GM18511 (cell line): ENCODE measurements at regions not wholly inside any gene's neighbourhood (a gene's known extent, or its start where the extent isn't known, plus 50 kb on each side); places are given as distances from the start of the nearest gene placed in this dataset.
"Not testable (repeated sequence)": the region's sequence is repeated elsewhere in the genome, so short reads cannot be mapped to it uniquely, and the experiment has no call there.

ENCODE experiments used
- ATAC-seq: cut with Tn5 transposase; IDR thresholded peaks from one replicate; pipeline ENCODE4 v1.9.1; 2021; ENCODE audit warnings: mild to moderate bottlenecking, moderate library complexity; ENCODE audit not compliant: unreplicated experiment

DNA sequence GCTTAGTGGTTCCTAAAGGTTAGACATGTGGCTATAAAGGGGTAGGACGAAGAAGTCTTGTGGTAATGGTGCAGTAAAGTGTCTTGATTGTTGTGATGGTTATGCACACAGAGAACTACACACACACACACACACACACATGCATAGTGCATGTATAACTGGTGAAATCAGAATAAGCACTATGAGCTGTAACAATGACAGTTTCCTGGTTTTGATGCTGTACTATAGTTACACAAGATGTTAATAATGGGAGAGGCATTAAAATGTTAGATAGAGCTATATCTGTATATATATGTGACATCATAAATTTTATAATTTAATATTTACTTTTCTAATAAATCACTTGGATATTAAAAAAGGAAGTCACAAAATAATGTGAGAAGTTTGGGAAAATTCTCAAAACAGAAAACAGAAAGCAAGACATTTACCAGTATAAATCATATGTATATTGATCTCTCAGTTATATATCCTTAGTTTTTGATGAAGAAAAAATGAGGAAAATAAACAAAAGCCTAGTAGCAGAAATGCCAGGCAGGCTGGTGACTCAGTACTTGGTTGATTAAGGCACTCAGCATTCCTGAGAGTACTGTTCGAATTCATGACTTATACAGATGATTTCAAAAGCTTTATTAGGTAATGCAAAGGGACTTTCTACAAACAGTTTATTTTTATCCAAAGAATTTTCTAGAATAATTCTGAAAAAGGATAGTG, 350.5 kb upstream of the DAB2 start:
- ATAC-seq, result no peak

DNA sequence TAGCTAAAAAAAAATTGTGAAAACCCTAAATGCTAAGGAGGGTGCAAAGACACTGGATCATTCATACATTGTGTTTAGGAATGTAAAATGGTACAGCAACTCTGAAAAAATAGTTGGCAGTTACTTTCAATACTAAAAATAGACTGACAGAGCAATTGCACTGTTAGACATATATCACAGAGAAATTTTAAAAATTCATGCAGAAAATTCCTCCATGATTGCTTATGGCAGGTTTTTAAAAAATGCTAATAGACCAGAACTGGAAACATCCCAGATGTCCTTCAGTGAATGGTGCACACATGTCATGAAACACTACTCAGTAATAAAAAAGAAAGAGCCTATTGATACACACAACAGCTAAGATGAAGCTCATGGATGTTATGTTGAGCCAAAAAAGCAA, 349.8 kb upstream of the DAB2 start:
- no peak for ATAC-seq

DNA sequence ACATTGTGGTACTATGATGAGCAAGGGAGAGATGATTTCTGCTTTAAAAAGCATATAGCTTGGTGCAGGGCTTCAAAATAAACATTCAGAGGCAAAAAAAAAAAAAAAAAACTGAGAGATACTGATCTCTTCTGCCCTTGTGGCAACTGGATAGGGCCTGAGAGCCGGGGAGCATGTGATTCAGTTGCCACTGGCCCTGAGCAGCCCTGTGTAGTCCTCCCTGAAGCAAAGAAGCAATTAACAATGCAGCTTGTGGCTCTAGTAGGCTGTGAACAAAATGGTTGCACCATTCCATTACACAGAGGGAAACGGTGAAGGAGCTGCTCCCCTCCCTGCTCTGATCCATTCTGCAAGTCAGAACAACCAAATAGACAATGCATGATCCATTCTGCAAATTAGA, 347.5 kb upstream of the DAB2 start:
- no peak for ATAC-seq

DNA sequence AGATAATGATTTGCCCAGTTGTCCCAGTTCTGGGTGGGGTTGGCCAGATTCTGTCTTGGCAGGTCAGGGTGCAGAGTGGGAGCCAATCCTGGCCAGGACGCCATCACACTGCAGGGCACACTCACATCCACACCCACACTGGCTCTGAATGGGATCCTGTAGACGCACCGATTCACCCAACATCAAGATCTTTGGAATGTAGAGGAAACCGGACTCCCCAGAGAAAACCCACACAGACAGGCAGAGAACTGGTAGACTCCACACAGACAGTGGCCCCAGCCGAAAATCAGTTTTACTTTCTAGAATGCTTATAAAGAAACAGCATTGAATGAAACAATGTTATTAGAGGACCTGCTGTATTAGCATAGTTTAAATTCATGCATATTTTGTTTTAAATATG, 343.1 kb upstream of the DAB2 start:
- ATAC-seq, result no peak

DNA sequence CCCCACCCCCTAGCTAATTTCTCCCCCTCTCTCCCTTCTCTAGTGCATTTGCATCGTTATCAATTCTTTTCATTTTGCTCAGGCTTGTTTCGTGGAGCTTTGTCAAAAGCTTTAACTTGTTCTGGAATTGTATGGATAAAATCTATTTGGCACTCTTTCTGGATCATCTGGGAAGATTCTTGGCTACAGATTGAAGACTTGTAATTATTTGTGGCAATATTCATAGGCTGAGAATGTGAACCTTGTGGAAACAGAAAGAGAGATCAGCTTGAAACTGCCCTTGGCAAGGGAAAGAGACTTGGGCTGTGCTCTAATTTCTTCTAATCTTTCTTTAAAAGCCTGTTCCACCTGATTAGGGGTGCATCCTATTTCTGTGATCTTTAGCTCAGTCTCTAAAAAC, 340.6 kb upstream of the DAB2 start:
- no peak for ATAC-seq

DNA sequence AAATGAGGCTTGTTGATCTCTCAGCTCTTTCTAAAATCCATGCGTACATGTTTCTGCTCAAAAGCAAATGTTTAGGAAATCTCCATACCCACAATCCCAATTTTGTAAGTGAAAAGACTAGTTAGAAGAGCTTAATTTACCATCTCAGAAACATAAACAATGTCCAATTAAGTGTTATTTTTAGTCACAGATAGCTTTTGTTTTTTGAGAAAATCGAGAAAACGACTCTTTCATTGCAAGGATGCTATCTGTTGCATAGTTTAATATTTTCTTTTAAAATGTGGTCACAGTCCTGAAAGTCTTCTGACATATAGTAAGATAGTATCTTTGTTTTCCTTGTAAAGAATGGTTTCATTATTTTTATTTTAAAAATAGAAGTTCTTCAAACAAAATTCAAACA, 338.0 kb upstream of the DAB2 start:
- ATAC-seq, result no peak

DNA sequence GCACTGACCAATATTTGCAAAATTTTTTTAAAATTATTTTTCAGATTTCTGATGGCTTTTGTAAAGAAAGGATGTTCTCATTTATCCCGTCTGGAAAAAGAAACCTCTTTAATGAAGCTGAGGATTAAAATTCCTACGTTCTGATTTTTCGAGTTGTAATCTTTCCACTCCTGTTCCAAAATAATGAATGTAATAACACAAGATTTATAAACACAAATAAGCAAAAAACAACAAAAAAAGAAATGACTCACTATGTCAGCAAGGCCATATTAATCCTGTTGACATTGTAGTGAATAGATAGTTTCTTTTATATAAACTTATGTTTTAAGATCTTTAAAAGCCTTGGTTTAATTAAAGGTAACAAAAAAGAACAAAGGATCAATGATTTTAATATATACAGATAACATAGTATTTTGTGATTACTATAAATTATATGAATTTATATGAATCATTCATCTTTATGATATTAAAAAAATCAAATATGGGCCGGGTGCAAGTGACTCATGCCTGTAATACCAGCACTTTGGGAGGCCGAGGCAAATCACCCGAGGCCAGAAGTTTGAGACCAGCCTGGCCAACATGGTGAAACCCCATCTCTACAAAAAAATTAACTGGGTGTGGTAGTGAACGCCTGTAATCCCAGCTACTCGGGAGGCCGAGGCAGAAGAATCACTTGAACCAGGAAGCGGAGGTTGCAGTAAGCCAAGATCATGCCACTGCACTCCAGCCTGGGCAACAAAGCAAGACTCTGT, 336.6 kb upstream of the DAB2 start:
- ATAC-seq, result no peak

DNA sequence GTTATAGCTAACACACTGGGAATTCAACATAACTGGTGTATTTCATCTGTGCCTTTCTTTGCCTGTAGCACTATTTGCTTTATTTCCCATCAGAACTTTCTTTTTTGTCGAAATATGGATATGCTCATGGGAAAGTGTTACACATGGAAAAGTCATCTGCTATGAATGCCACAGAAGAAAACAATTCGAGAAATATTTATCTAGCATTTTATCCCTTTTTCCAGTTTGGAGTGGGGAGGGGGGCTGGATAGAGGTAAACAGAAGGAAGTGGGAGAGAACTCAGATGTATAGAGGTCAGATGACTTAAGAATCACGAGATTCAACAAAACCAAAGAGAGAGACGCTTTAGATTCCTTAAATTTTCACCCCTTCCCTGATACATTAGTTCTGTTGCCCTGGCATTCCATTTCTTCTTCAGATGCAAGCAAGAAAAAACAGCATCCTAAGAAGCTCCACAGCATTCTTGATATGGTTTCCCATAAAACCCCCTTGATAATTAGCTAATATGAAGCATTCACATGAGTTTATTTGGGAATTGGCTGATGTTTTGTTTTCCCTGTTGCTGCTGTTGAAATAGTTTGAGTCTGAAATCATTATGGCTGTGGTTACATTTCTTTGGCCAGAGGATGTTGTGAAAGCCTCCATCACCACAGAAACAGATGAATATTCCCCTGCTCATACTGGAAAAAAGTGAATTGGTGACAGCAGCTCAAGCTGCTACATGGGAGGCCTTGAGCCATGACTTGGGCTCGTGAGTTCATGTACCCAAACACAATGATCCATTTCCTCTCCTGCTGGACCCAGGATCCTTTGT, 335.8 kb upstream of the DAB2 start:
- ATAC-seq, result no peak

DNA sequence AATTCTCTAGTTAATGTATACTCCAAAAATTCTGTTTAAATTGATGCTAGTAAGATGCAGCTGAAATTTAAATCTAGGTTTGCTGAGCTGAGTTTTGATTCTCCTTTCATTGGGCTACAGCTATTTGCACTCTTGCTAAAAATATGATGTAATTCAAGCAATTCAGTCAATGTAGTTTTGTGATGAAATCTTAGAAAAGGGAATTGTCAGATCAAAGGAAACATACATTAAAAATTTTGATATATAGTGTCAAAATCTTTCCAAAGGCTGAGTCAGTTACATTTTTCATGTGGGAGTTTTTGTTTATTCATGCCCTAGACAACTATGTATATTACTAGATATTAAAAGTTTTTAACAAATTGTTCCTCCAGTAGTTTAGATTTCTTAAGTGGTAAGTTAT, 334.9 kb upstream of the DAB2 start:
- no peak for ATAC-seq

DNA sequence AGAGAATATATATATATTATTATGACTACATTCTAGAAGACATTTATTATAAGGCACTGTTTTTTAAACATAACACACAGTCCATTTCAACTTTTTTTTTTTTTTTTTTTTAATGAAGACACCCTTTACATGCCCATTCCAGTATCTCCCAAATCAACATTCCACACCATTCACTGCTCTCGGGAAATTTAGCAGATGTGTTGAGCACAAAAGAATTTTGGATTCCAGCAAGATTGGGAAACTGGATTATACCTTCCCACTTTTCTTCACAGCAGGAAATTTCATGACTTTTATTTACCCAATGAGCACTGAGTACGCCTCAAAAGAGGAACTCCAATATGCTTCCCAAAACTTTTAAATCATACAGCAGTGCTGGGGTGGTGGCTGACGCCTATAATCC, 333.6 kb upstream of the DAB2 start:
- no peak for ATAC-seq

DNA sequence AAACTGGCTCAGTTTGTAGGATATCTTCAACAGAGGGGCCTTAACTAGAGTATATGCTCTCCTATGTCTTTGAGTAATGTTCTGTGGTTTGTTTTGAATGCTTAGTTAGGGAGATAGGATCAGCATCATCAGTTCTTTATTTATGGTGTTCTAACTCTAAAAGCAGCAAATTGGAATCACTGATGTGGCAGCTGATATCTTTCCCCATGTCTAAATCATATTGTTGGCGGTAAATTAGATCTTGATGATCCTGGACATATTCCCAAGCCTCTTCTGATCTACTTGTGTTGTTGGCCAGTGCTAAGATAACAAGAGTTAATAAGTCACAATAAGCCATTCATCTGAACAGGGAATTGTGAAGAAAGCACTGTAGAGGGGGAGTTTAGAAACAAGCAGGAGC, 332.4 kb upstream of the DAB2 start:
- no peak for ATAC-seq

DNA sequence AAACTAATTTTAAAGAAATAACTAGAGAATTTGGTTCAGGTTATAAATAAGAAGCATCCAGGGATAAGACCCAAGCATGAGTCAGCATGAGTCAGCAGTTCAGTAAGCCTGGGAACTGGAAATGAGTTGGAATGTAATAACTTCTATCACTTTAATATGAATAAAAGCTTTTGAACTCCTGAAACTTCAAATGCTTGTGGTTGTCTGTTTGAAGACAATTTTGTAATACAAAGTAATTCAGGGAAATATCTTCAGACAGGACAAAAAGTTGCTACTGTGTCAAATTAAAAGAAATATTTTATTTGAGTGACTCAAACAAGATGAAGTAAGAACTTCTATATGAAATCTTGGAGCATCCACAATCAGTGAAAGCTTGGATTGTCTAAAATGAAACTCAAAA, 331.2 kb upstream of the DAB2 start:
- ATAC-seq, result no peak

DNA sequence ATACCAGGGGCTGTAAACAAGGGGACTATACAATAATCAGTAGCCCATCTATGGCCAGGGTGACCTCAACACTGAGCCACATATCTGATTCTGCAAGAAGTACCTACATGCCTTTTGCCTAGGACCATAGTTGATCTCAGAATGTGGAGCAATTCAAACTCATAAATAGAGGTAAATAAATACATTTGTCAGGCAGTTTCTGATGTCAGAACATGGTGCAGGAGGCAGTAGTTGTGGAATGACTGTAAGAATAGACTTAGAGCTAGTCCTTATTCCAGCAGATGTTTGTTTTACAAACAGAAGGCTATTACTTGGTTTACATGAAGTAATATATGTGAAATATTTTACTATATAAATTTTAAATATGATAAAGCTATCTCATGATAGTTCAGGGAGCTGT, 330.7 kb upstream of the DAB2 start:
- ATAC-seq, result no peak

DNA sequence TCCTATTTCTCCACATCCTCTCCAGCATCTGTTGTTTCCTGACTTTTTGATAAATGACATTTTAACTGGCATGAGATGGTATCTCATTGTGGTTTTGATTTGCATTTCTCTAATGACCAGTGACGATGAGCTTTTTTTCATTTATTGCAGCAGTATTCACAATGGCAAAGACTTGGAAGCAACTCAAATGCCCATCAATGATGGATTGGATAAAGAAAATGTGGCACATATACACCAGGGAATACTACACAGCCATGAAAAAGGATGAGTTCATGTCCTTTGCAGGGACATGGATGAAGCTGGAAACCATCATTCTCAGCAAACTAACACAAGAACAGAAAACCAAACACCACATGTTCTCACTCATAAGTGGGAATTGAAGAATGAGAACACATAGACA, 329.0 kb upstream of the DAB2 start:
- not testable (repeated sequence) for ATAC-seq

DNA sequence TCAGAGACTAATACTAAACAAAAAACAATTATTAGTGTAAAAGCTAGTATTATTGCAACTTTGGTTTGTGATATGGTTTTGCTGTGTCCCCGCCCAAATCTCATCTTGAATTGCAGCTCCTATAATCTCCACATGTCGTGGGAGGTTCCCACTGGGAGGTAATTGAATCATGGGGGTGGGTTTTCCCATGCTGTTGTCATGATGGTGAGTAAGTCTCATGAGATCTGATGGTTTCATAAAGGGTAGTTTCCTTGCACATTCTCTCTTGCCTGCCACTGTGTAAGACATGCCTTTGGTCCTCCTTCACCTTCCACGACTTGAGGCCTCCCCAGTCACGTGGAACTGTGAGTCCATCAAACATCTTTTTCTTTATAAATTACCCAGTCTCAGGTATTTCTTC, 325.9 kb upstream of the DAB2 start:
- no peak for ATAC-seq

DNA sequence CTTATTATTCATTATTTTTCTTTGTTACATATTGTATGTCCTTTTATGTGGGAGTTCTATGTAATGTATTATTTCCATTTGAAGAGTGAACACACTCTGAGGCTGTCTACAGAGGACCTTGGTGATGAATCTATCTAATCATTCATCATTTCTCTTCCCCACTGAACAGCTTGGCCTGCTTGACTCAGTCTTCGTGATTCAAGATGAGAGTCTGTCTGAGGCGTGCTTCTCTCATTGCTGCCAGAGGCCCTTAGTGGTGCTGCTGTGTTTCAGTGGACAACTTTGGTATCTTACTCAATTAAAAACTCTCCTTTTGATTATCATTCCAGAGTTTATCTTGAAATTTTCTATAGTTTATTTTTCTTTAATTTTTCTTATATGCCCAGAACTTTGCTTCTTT, 318.1 kb upstream of the DAB2 start:
- no peak for ATAC-seq

DNA sequence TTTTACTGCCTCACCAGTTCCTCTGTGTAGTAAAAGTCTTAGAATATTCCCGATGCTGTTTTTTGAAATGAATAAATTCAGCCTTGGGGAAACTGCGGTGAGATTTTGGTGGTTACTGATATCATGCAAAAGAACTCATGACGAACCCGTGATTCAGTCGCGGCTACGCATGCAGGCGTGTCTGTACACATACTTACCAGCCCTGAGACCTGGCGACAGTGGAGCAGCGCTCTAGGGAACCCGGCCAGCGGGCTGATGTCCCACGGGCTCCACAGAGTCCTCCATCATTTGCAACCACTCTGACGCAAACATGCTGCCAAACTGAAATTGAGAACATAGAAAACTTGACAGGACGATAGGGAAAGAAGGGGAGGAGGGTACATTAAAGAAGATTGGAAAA, 315.6 kb upstream of the DAB2 start:
- no peak for ATAC-seq

DNA sequence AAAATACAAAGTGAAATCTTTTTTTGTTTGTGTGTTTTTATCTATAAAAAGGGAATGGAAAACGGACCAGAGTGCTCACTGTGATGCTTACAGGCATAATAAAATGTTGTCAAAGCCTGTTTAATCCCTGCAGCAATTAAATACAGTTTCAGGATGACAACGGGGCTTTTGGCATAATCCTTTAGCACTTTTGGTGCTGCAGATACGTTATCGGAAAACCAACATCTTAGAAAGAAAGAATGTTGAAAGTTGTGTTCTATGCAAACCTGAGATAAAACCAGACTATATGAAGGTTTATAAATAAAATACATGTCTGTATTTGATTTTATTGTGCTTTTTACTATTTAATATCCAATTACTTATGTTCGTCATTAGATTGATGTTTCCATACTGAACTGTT, 307.4 kb upstream of the DAB2 start:
- no peak for ATAC-seq

DNA sequence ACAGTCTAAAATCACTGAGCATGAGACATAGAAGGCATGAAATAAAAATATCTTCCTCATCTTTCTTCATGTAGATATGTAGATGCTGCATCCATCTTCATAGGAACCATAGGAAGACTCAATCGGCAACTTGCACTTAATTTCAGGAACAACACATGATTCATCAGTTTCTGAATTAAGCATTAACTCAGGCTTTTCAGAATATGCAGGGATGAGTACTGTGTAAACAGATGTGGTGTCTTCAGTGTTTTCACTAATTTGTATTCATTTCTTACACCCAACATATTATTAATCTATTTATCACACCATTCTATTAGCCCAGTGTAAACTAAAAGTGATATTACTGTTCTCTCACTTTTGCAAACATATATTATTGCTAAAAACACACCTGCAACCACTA, 305.9 kb upstream of the DAB2 start:
- no peak for ATAC-seq

DNA sequence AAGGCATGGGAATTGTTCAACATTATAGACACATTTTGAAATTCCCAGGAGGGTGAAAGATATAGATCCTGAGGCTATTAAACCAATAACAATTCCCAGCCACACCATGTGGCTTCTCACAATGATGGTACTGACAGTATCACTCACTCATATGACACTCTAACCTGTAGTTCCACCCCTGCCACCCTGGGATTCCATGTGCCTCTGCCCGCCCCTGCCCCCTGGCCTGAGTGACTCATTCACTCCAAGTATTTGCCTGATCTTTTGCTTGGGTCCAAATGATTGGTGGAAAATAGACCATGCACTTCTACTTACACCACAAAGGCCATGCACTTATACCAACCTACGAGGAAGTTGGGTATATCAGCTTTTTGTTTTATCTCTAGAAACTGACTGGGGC, 305.2 kb upstream of the DAB2 start:
- ATAC-seq, result no peak

DNA sequence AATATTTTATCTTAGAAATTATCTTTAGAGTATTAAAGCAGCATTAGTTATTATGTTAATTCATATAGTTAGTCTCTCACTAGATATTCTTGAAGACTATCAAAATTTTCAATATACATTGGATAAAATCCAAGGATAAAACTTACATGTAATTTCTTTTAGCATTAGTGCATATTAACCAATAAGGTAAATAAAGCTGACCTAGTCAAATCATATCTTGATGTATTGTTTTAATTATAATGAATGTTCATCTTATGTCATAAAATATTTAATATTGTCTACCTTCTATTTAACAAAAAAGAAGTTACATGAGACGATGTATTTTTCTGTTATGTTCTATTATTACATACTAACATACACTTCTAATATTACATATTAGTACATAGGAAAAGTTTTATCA, 301.7 kb upstream of the DAB2 start:
- ATAC-seq, result no peak

DNA sequence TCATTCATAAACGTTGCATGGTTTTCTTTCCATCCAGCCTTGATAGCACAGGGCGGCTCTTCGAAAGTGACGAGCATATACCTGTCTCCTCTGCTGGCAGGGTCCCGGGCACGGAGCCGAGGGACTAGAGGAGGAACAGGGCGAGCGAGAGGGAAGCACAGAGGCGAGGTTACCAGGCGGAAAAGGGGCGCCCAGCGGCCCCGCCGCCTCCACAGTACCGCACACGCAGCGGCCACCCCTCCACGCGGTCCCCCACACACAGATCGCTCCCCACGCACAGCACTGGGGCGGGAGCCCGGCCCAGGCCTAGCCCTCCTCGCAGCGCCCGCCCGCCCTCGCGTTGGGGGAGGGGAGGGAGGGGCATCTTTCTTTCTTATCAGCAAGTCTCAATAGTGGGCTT, 296.6 kb upstream of the DAB2 start:
- ATAC-seq, result no peak
